ENCODE measurements at regions not wholly inside any gene's neighbourhood (a gene's known extent, or its start where the extent isn't known, plus 50 kb on each side); places are given as distances from the start of the nearest gene placed in this dataset.

DNA sequence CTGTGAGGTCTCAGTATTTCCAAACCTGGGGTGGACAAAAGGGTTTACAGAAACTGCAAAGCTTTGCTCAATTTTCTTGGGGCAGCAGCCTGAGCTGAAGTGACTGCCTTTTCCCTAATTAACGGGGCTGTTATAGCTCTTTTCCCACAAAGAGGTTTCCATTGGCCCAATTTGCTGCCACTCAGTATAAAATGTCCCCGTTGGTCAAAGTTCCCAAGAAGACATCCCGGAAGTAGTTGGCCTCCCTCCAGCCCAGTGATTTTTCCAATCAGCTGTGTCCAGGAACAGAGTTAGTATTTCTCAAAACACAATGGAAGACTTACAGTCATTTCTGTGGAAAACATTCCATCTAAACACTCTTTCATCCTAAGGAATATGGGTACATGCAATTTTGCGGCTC, 643.6 kb downstream of the ACTL7B start:
- TF ChIP-seq, protein P1, sequence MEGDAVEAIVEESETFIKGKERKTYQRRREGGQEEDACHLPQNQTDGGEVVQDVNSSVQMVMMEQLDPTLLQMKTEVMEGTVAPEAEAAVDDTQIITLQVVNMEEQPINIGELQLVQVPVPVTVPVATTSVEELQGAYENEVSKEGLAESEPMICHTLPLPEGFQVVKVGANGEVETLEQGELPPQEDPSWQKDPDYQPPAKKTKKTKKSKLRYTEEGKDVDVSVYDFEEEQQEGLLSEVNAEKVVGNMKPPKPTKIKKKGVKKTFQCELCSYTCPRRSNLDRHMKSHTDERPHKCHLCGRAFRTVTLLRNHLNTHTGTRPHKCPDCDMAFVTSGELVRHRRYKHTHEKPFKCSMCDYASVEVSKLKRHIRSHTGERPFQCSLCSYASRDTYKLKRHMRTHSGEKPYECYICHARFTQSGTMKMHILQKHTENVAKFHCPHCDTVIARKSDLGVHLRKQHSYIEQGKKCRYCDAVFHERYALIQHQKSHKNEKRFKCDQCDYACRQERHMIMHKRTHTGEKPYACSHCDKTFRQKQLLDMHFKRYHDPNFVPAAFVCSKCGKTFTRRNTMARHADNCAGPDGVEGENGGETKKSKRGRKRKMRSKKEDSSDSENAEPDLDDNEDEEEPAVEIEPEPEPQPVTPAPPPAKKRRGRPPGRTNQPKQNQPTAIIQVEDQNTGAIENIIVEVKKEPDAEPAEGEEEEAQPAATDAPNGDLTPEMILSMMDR (IDR thresholded peaks at IDR 0.05): no peak
- TF ChIP-seq POLR2A (IDR thresholded peaks at IDR 0.05): no peak

Data from right lobe of liver (tissue), 4 donors.